AG04450 (cell line): ENCODE measurements at regions not wholly inside any gene's neighbourhood (a gene's known extent, or its start where the extent isn't known, plus 50 kb on each side); places are given as distances from the start of the nearest gene placed in this dataset.
"Not testable (repeated sequence)": the region's sequence is repeated elsewhere in the genome, so short reads cannot be mapped to it uniquely, and the experiment has no call there.

Experiments used
- CTCF ChIA-PET: fragments of 300-600, 350-600 bp; formaldehyde crosslinking; extraction: SDS; loops from one replicate; lab custom pipeline; 2022; ENCODE audit warnings: antibody characterized with exemption, inconsistent platforms; lab: Charles Lee
- POLR2A ChIA-PET: fragments of 350-600 bp; formaldehyde crosslinking; extraction: SDS; loops from one replicate; lab custom pipeline; 2021; ENCODE audit warnings: antibody characterized with exemption, inconsistent platforms; lab: Yijun Ruan, JAX
- DNase-seq: peaks from one replicate; pipeline ENCODE4 v3.0.0-alpha.2; 2011; ENCODE audit warnings: low read depth, low spot score
- H3K27ac ChIP-seq: one replicate; pipeline ENCODE4 v1.5.1; 2012; ENCODE audit warnings: low read depth, low read length, control low read depth
- H3K27me3 ChIP-seq: one replicate; pipeline ENCODE4 v1.6.0; 2012; ENCODE audit warnings: low read length; ENCODE audit not compliant: control insufficient read depth, insufficient read depth
- H3K4me3 ChIP-seq: 2 replicates; pipeline ENCODE4 v1.5.1; 2011; ENCODE audit warnings: mild to moderate bottlenecking, low read depth, low read length, control low read depth
- H3K9me3 ChIP-seq: 2 replicates; pipeline ENCODE4 v1.5.1; 2012; ENCODE audit warnings: low read length; ENCODE audit not compliant: control insufficient read depth, insufficient read depth
- CTCF ChIP-seq: IDR thresholded peaks from 2 replicates; pipeline ENCODE4 v1.5.1; 2011; ENCODE audit warnings: low read depth, low read length, control low read depth, inconsistent platforms

GRCh38 chr6:27726619-27727023 lies 185.6 kb downstream of the OR2B2 start:
- no peaks in the 10 kb centered on the region for H3K27me3 ChIP-seq
- ChIA-PET CTCF (no interaction called here), POLR2A (no interaction called here)
- H3K9me3 ChIP-seq, result no peaks in the 10 kb centered on the region
- TF ChIP-seq CTCF, result no peak
- no peak overlapping the region for H3K4me3 ChIP-seq
- no peak overlapping the region for H3K27ac ChIP-seq
- DNase-seq, result no peak

GRCh38 chr6:27720607-27721580 lies 191.3 kb downstream of the OR2B2 start:
- no peak overlapping the region for H3K27ac ChIP-seq
- H3K27me3 ChIP-seq, result no peaks in the 10 kb centered on the region
- ChIA-PET POLR2A (no interaction called here), CTCF (no interaction called here)
- no peak overlapping the region for H3K4me3 ChIP-seq
- TF ChIP-seq CTCF, result no peak
- H3K9me3 ChIP-seq, result no peaks in the 10 kb centered on the region
- DNase-seq, result no peak

GRCh38 chr6:27719039-27719438 lies 193.2 kb downstream of the OR2B2 start:
- CTCF ChIA-PET, result interaction anchor here (0.6 kb wide), 1 partner anchor 199 kb away, joined by 4 read pairs; no protein-coding TSS in a partner anchor
- H3K9me3 ChIP-seq, DNase-seq, H3K27me3 ChIP-seq, POLR2A ChIA-PET, H3K27ac ChIP-seq, H3K4me3 ChIP-seq: not testable (repeated sequence)

GRCh38 chr6:27706431-27706830 lies 205.8 kb downstream of the OR2B2 start:
- no peak overlapping the region for H3K27ac ChIP-seq

GRCh38 chr6:27700337-27700736 lies 211.9 kb downstream of the OR2B2 start:
- H3K27ac ChIP-seq, result no peak overlapping the region
- H3K9me3 ChIP-seq, result no peaks in the 10 kb centered on the region; the same call in none of the 2 replicates
- H3K27me3 ChIP-seq, result no peaks in the 10 kb centered on the region
- no peak for DNase-seq
- ChIA-PET POLR2A (no interaction called here), CTCF (no interaction called here)
- H3K4me3 ChIP-seq, result no peak overlapping the region
- TF ChIP-seq CTCF, result no peak

More at GRCh38 chr6:27706431-27706830, 205.8 kb downstream of the OR2B2 start:
- Histone ChIP-seq H3K27me3 (no peaks in the 10 kb centered on the region), H3K9me3 (no peaks in the 10 kb centered on the region; the same call in 1 of the 2 replicates), H3K4me3 (no peak overlapping the region)
- ChIA-PET POLR2A (no interaction called here), CTCF (no interaction called here)
- DNase-seq, result no peak
- no peak for TF ChIP-seq CTCF
